ENCODE measurements at regions not wholly inside any gene's neighbourhood (a gene's known extent, or its start where the extent isn't known, plus 50 kb on each side); places are given as distances from the start of the nearest gene placed in this dataset.

- no peak for DNase-seq
- H3K27me3 Mint-ChIP-seq (ENCODE audit: low read depth, poor library complexity), result peaks cover 7% of the 10 kb centered on the region
- H3K27ac Mint-ChIP-seq, result no peak overlapping the region
- H3K4me3 Mint-ChIP-seq, result no peak overlapping the region
- no peak for TF ChIP-seq CTCF (IDR thresholded peaks at IDR 0.05)
- H3K9me3 Mint-ChIP-seq, result peaks cover under 1% of the 10 kb centered on the region
- no peaks in the 10 kb centered on the region for H3K36me3 Mint-ChIP-seq (ENCODE audit: low read depth)
- H3K4me1 Mint-ChIP-seq, result peaks cover 10% of the 10 kb centered on the region
Measured at GRCh38 chr1:218135371-218135770, 149.7 kb upstream of the RRP15 start.

- Mint-ChIP-seq H3K4me1 (peaks cover 10% of the 10 kb centered on the region), H3K36me3 (ENCODE audit: low read depth) (no peaks in the 10 kb centered on the region), H3K27ac (no peak overlapping the region), H3K9me3 (peaks cover 3% of the 10 kb centered on the region), H3K27me3 (ENCODE audit: low read depth, poor library complexity) (peaks cover 7% of the 10 kb centered on the region), H3K4me3 (no peak overlapping the region)
- TF ChIP-seq CTCF (IDR thresholded peaks at IDR 0.05), result no peak
- no peak for DNase-seq
Measured at GRCh38 chr1:218139761-218140160, 145.3 kb upstream of the RRP15 start.

- peak overlapping the region; percentile 28 for H3K4me3 Mint-ChIP-seq
- no peaks in the 10 kb centered on the region for H3K36me3 Mint-ChIP-seq (ENCODE audit: low read depth)
- H3K4me1 Mint-ChIP-seq, result peaks cover 12% of the 10 kb centered on the region
- TF ChIP-seq CTCF (IDR thresholded peaks at IDR 0.05), result no peak
- H3K9me3 Mint-ChIP-seq, result no peaks in the 10 kb centered on the region
- peak; percentile 53 for DNase-seq
- no peak overlapping the region for H3K27ac Mint-ChIP-seq
- peaks cover 53% of the 10 kb centered on the region for H3K27me3 Mint-ChIP-seq (ENCODE audit: low read depth, poor library complexity)
Measured at GRCh38 chr1:218156595-218156994, 128.5 kb upstream of the RRP15 start.

- DNase-seq, result no peak
- H3K9me3 Mint-ChIP-seq, result no peaks in the 10 kb centered on the region
- no peak overlapping the region for H3K27ac Mint-ChIP-seq
- no peaks in the 10 kb centered on the region for H3K36me3 Mint-ChIP-seq (ENCODE audit: low read depth)
- peaks cover 86% of the 10 kb centered on the region for H3K27me3 Mint-ChIP-seq (ENCODE audit: low read depth, poor library complexity)
- H3K4me1 Mint-ChIP-seq, result peaks cover 20% of the 10 kb centered on the region
- TF ChIP-seq CTCF (IDR thresholded peaks at IDR 0.05), result no peak
- peak overlapping the region; percentile 87 for H3K4me3 Mint-ChIP-seq
Measured at GRCh38 chr1:218163371-218163770, 121.7 kb upstream of the RRP15 start.

GRCh38 chr1:218164111-218164929, 120.8 kb upstream of the RRP15 start:
- H3K4me1 Mint-ChIP-seq, result peaks cover 20% of the 10 kb centered on the region
- peak; percentile 77 for DNase-seq
- no peaks in the 10 kb centered on the region for H3K9me3 Mint-ChIP-seq
- peak overlapping the region; percentile 87 for H3K4me3 Mint-ChIP-seq
- peak; percentile 26 for TF ChIP-seq CTCF (IDR thresholded peaks at IDR 0.05)
- H3K27ac Mint-ChIP-seq, result no peak overlapping the region
- H3K36me3 Mint-ChIP-seq (ENCODE audit: low read depth), result no peaks in the 10 kb centered on the region
- peaks cover 83% of the 10 kb centered on the region for H3K27me3 Mint-ChIP-seq (ENCODE audit: low read depth, poor library complexity)

Data from nephron progenitor cell (in vitro differentiated cells).